HEK293T (cell line): ENCODE measurements at regions not wholly inside any gene's neighbourhood (a gene's known extent, or its start where the extent isn't known, plus 50 kb on each side); places are given as distances from the start of the nearest gene placed in this dataset.

Source experiments
- ARNT ChIP-seq: fragments of 450-650 bp; IDR thresholded peaks from 2 replicates; pipeline ENCODE4 v1.6.1; 2017; ENCODE audit warnings: mild to moderate bottlenecking
- BHLHE40 ChIP-seq: fragments of 450-650 bp; IDR thresholded peaks from 2 replicates; pipeline ENCODE4 v1.6.1; 2016; ENCODE audit warnings: mild to moderate bottlenecking, moderate library complexity, borderline replicate concordance
- ELF4 ChIP-seq: fragments of 450-650 bp; IDR thresholded peaks from 2 replicates; pipeline ENCODE4 v1.6.1; 2017; ENCODE audit warnings: antibody characterized with exemption
- FOXA1 ChIP-seq: fragments of 450-650 bp; IDR thresholded peaks from 2 replicates; pipeline ENCODE4 v1.6.1; 2016; ENCODE audit warnings: mild to moderate bottlenecking
- FOXK2 ChIP-seq: fragments of 450-650 bp; IDR thresholded peaks from 2 replicates; pipeline ENCODE4 v1.6.1; 2016; ENCODE audit warnings: mild to moderate bottlenecking
- HDGF ChIP-seq: fragments of 450-650 bp; IDR thresholded peaks from 2 replicates; pipeline ENCODE4 v1.6.1; 2017; ENCODE audit warnings: antibody characterized with exemption, borderline replicate concordance
- L3MBTL2 ChIP-seq: fragments of 450-650 bp; conservative IDR thresholded peaks from 2 replicates; pipeline ENCODE4 v1.6.1; 2016; ENCODE audit warnings: mild to moderate bottlenecking
- LEF1 ChIP-seq: fragments of 450-650 bp; IDR thresholded peaks from 2 replicates; pipeline ENCODE4 v1.6.1; 2017; ENCODE audit warnings: mild to moderate bottlenecking, borderline replicate concordance
- PKNOX1 ChIP-seq: fragments of 450-650 bp; IDR thresholded peaks from 2 replicates; pipeline ENCODE4 v1.6.1; 2016
- SP1 ChIP-seq: fragments of 450-650 bp; IDR thresholded peaks from 2 replicates; pipeline ENCODE4 v1.6.1; 2017
- SUZ12 ChIP-seq: fragments of 450-650 bp; IDR thresholded peaks from 2 replicates; pipeline ENCODE4 v1.6.1; 2016; ENCODE audit warnings: mild to moderate bottlenecking
- ZNF384 ChIP-seq: fragments of 450-650 bp; IDR thresholded peaks from 2 replicates; pipeline ENCODE4 v1.6.1; 2016

- no peak for TF ChIP-seq FOXK2
- TF ChIP-seq L3MBTL2, result no peak
- TF ChIP-seq SP1, result no peak
- TF ChIP-seq SUZ12, result no peak
- TF ChIP-seq BHLHE40, result no peak
- TF ChIP-seq LEF1, result no peak
- TF ChIP-seq ARNT, result no peak
- no peak for TF ChIP-seq FOXA1
- TF ChIP-seq ZNF384, result no peak
- no peak for TF ChIP-seq PKNOX1
- TF ChIP-seq ELF4, result no peak
- no peak for TF ChIP-seq HDGF
Observed at GRCh38 chr9:38144421-38144820, 75.4 kb upstream of the SHB start.
